K562 (cell line): ENCODE measurements at regions not wholly inside any gene's neighbourhood (a gene's known extent, or its start where the extent isn't known, plus 50 kb on each side); places are given as distances from the start of the nearest gene placed in this dataset.

Experiments used
- ATAC-seq: fragments of 200-7000 bp; cut with Tn5 transposase; 3 replicates; pipeline ENCODE4 v1.9.1; 2020; ENCODE audit warnings: moderate library complexity
- BruUV-seq: library from RNA; stranded (reverse); fragments of 400-500 nt; replicated peaks from 2 replicates; lab custom pipeline; 2021; lab: Mats Ljungman, UMichigan
- CTCF ChIA-PET: fragments of 300-600 bp; formaldehyde crosslinking; extraction: SDS; loops from one replicate; lab custom pipeline; 2021; ENCODE audit warnings: low intra/inter-chr PET ratio; lab: Yijun Ruan, JAX
- POLR2A ChIA-PET: fragments of 300-600, 350-650 bp; sonication (Branson Sonifier 250); formaldehyde crosslinking; extraction: SDS; loops from one replicate; lab custom pipeline; 2021; ENCODE audit warnings: antibody characterized with exemption, inconsistent platforms; lab: Yijun Ruan, JAX
- DNase-seq, 4 experiments: peaks; one replicate each; pipeline versions ENCODE4 v3.0.0 to v3.0.0-alpha.2; 2011 to 2018; ENCODE audit warnings: low spot score in 3 of 4, mixed read lengths in 3 of 4; ENCODE audit errors: extremely low read depth in 1 of 4
- FAIRE-seq: peaks from 2 replicates; lab custom pipeline; 2011; peaks lifted over from hg19 to GRCh38; lab: Jason Lieb, UNC
- H2AFZ ChIP-seq: 2 replicates; pipeline ENCODE4 v1.6.0; 2011; ENCODE audit warnings: low read depth, low read length, control low read depth, inconsistent platforms
- H3K27ac ChIP-seq: fragments of 200-600 bp; 3 replicates; pipeline ENCODE4 v1.8.0; 2011; ENCODE audit warnings: low read depth, mild to moderate bottlenecking, control low read depth, inconsistent platforms, low read length, moderate library complexity, mixed read lengths; ENCODE audit errors: extremely low read depth
- H3K27me3 ChIP-seq, 2 experiments: fragments of 300-600 bp in 1 of 2; 2 replicates in 1 of 2; 3 replicates in 1 of 2; pipeline versions ENCODE4 v1.6.0 to v1.8.0; 2011; ENCODE audit warnings: inconsistent platforms in 2 of 2, low read length in 2 of 2, mild to moderate bottlenecking in 1 of 2, mixed read lengths in 1 of 2, moderate library complexity in 1 of 2; ENCODE audit not compliant: control insufficient read depth in 2 of 2, insufficient read depth in 2 of 2
- H3K36me3 ChIP-seq: fragments of 300-600 bp; 3 replicates; pipeline ENCODE4 v1.8.0; 2011; ENCODE audit warnings: mild to moderate bottlenecking, low read length, inconsistent platforms; ENCODE audit not compliant: control insufficient read depth, insufficient read depth
- H3K4me1 ChIP-seq, 2 experiments: fragments of 200-600 bp in 1 of 2; replicated peaks in 1 of 2; 2 replicates in 1 of 2; 3 replicates in 1 of 2; pipeline versions ENCODE4 v1.5.1 to v1.8.0; 2011; ENCODE audit warnings: inconsistent platforms in 2 of 2, low read length in 2 of 2, mild to moderate bottlenecking in 1 of 2, mixed read lengths in 1 of 2, moderate library complexity in 1 of 2; ENCODE audit not compliant: control insufficient read depth in 2 of 2, insufficient read depth in 2 of 2
- H3K4me2 ChIP-seq: 2 replicates; pipeline ENCODE4 v1.6.1; 2011; ENCODE audit warnings: low read length, control low read depth, inconsistent platforms, mixed read lengths; ENCODE audit not compliant: insufficient read depth
- H3K4me3 ChIP-seq: fragments of 200-600 bp; sonication (generic), shearing (Covaris generic); 2 replicates; pipeline ENCODE4 v1.5.1; 2016; ENCODE audit warnings: control low read depth, inconsistent platforms
- H3K79me2 ChIP-seq: fragments of 200-600 bp; 3 replicates; pipeline ENCODE4 v1.8.0; 2011; ENCODE audit warnings: low read length, inconsistent platforms; ENCODE audit not compliant: control insufficient read depth, insufficient read depth
- H3K9ac ChIP-seq, 2 experiments: 2 replicates each; pipeline versions ENCODE4 v1.6.0 to v1.6.1; 2011; ENCODE audit warnings: low read depth in 2 of 2, low read length in 2 of 2, control low read depth in 1 of 2, inconsistent platforms in 1 of 2, mild to moderate bottlenecking in 1 of 2, mixed read lengths in 1 of 2; ENCODE audit not compliant: insufficient read depth in 1 of 2
- H3K9me1 ChIP-seq: one replicate; pipeline ENCODE4 v1.6.0; 2011; ENCODE audit warnings: inconsistent platforms, mild to moderate bottlenecking, low read length, moderate library complexity; ENCODE audit not compliant: control insufficient read depth, insufficient read depth
- H3K9me3 ChIP-seq: replicated peaks from 2 replicates; pipeline ENCODE4 v1.5.1; 2011; ENCODE audit warnings: low read depth, low read length, inconsistent platforms; ENCODE audit not compliant: control insufficient read depth, insufficient read depth
- H4K20me1 ChIP-seq: replicated peaks from 2 replicates; pipeline ENCODE4 v1.6.1; 2011; ENCODE audit warnings: low read length, inconsistent platforms, mixed read lengths; ENCODE audit not compliant: control insufficient read depth, insufficient read depth
- MAFF ChIP-seq: IDR thresholded peaks from 2 replicates; pipeline ENCODE4 v1.6.1; 2012; ENCODE audit warnings: low read length, improper control_type of control experiment
- WGBS: fragments of 100-300 bp; shearing (Covaris generic); methylation state at CpG from one replicate; pipeline ENCODE4 v1.1.6; 2016; ENCODE audit warnings: low coverage, mixed read lengths; ENCODE audit not compliant: insufficient coverage; ENCODE audit errors: missing lambda C conversion rate; 5-methylcytosine and 5-hydroxymethylcytosine counted together
- in situ Hi-C: fragments of 300-500 bp; cut with MboI; formaldehyde crosslinking; loops from 4 replicates; pipeline ENCODE4 v1.15.0; 2018; ENCODE audit warnings: inconsistent platforms, mixed read lengths
- intact Hi-C: fragments of 100-400 bp; cut with micrococcal nuclease; formaldehyde crosslinking; loops from 2 replicates; pipeline ENCODE4 v1.14.2; 2022
- TF ChIP-seq, protein P1 (sequence below): fragments of 450-650 bp; IDR thresholded peaks from 2 replicates; pipeline ENCODE4 v1.7.1; 2018; ENCODE audit warnings: mild to moderate bottlenecking, low read depth; ENCODE audit not compliant: partially characterized antibody

DNA sequence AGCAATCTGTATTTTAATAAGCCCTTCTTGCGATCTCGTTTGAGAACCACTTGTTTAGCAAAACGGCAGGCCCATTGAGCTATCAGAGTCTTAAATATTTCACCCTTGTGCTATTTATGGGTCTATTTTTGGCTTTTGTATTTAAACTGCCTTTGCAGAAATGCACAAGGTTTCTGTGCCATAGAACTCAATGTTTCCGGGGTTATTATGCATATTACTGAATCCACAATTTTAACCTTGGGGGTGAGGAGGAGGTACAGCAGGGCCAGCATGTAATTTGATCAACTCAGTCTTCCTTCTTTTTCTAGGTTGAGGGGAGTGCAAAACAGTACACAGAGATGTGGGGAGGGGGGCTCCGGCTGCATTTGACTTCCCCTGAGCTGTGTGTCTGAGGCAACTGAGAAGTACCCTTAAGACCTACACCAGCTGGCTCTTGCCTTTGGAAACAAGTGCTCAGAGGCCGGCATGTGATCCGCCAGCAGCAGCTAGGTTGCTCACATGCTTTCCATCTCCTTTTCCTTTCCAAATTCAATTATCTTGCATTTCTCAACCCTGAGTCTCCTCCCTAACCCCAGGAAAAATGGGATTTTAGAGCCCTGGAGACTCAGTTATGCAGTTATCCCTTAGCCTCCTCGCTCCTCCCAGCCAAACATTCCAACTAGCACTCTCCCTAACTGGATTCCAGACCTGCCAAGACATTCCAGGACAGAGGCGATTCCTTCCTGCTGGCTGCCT, 103.0 kb downstream of the HNRNPLL start:
- 35% methylated on average over 9 of the region's 9 CpGs for WGBS
- Histone ChIP-seq H3K4me2 (no peak overlapping the region), H3K9ac (peak overlapping the region in 1 of 2 experiments; percentile 6; a peak in 1 of 4 replicates), H3K4me1 (no peaks in the 10 kb centered on the region; a peak in 1 of 5 replicates), H3K79me2 (no peaks in the 10 kb centered on the region), H3K9me1 (no peaks in the 10 kb centered on the region), H3K9me3 (peaks cover 4% of the 10 kb centered on the region; the same call in 1 of the 2 replicates), H3K27me3 (no peaks in the 10 kb centered on the region), H3K27ac (no peak overlapping the region), H4K20me1 (no peaks in the 10 kb centered on the region), H3K4me3 (no peak overlapping the region), H3K36me3 (no peaks in the 10 kb centered on the region), H2AFZ (no peak overlapping the region)
- no TSS peak for BruUV-seq
- no peak for DNase-seq
- ATAC-seq, result no peak
- intact Hi-C loops, result no loop called here
- CTCF ChIA-PET, result no interaction called here
- no peak for TF ChIP-seq MAFF
- TF ChIP-seq, protein P1, sequence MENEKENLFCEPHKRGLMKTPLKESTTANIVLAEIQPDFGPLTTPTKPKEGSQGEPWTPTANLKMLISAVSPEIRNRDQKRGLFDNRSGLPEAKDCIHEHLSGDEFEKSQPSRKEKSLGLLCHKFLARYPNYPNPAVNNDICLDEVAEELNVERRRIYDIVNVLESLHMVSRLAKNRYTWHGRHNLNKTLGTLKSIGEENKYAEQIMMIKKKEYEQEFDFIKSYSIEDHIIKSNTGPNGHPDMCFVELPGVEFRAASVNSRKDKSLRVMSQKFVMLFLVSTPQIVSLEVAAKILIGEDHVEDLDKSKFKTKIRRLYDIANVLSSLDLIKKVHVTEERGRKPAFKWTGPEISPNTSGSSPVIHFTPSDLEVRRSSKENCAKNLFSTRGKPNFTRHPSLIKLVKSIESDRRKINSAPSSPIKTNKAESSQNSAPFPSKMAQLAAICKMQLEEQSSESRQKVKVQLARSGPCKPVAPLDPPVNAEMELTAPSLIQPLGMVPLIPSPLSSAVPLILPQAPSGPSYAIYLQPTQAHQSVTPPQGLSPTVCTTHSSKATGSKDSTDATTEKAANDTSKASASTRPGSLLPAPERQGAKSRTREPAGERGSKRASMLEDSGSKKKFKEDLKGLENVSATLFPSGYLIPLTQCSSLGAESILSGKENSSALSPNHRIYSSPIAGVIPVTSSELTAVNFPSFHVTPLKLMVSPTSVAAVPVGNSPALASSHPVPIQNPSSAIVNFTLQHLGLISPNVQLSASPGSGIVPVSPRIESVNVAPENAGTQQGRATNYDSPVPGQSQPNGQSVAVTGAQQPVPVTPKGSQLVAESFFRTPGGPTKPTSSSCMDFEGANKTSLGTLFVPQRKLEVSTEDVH, result no peak
- FAIRE-seq, result no peak
- in situ Hi-C loops, result no loop called here
- POLR2A ChIA-PET, result interaction anchor here (0.6 to 1.0 kb wide), 3 partner anchors 8 to 308 kb away, joined by 3 read pairs; no protein-coding TSS in a partner anchor
